HG03565 (cell line): ENCODE measurements at regions not wholly inside any gene's neighbourhood (a gene's known extent, or its start where the extent isn't known, plus 50 kb on each side); places are given as distances from the start of the nearest gene placed in this dataset.

ENCODE experiments used
- ATAC-seq: cut with Tn5 transposase; IDR thresholded peaks from one replicate; pipeline ENCODE4 v1.9.1; 2021; ENCODE audit warnings: mild to moderate bottlenecking, moderate library complexity; ENCODE audit not compliant: unreplicated experiment

- no peak for ATAC-seq
Observed at GRCh38 chr17:77375917-77376651, 235.3 kb downstream of the SEC14L1 start.

GRCh38 chr17:77376795-77377709 lies 236.3 kb downstream of the SEC14L1 start:
- ATAC-seq: no peak

- ATAC-seq: no peak
Observed at GRCh38 chr17:77377710-77378235, 237.0 kb downstream of the SEC14L1 start.

GRCh38 chr17:77378318-77379064 lies 237.7 kb downstream of the SEC14L1 start:
- no peak for ATAC-seq

GRCh38 chr17:77379065-77379428 lies 238.3 kb downstream of the SEC14L1 start:
- no peak for ATAC-seq

- ATAC-seq: no peak
Observed at GRCh38 chr17:77379832-77380231, 239.1 kb downstream of the SEC14L1 start.

- ATAC-seq: no peak
Observed at GRCh38 chr17:77380395-77381184, 239.8 kb downstream of the SEC14L1 start.

- ATAC-seq: no peak
Observed at GRCh38 chr17:77381185-77381700, 240.5 kb downstream of the SEC14L1 start.

GRCh38 chr17:77381731-77382130 lies 241.0 kb downstream of the SEC14L1 start:
- ATAC-seq: no peak

- ATAC-seq: no peak
Observed at GRCh38 chr17:77382356-77382911, 241.7 kb downstream of the SEC14L1 start.

- no peak for ATAC-seq
Observed at GRCh38 chr17:77382966-77383612, 242.3 kb downstream of the SEC14L1 start.

- no peak for ATAC-seq
Observed at GRCh38 chr17:77383613-77384608, 243.1 kb downstream of the SEC14L1 start.

GRCh38 chr17:77385750-77386501 lies 245.2 kb downstream of the SEC14L1 start:
- no peak for ATAC-seq

- no peak for ATAC-seq
Observed at GRCh38 chr17:77386502-77387192, 245.9 kb downstream of the SEC14L1 start.

GRCh38 chr17:77387891-77388290 lies 247.1 kb downstream of the SEC14L1 start:
- no peak for ATAC-seq

- no peak for ATAC-seq
Observed at GRCh38 chr17:77388384-77389306, 247.9 kb downstream of the SEC14L1 start.
